ENCODE measurements at regions not wholly inside any gene's neighbourhood (a gene's known extent, or its start where the extent isn't known, plus 50 kb on each side); places are given as distances from the start of the nearest gene placed in this dataset.
A peak's percentile ranks its signal among the peaks of the same experiment; 100 is the strongest.

- Mint-ChIP-seq H3K36me3 (no peaks in the 10 kb centered on the region), H3K4me3 (no peak overlapping the region), H3K4me1 (peaks cover 0 to 4% (median 0%) of the 10 kb centered on the region in 7 donors), H3K27me3 (peaks cover 0 to 21% (median 4%) of the 10 kb centered on the region in 5 donors), H3K9me3 (peaks cover 0 to 5% (median 1%) of the 10 kb centered on the region in 11 donors), H3K27ac (no peak overlapping the region)
- DNase-seq (no peak), ATAC-seq (no peak)
- intact Hi-C loops (cut with micrococcal nuclease): no loop called here
- H3K27ac ChIP-seq (ENCODE audit: low read depth, low read length): no peak overlapping the region
- no peak overlapping the region for H3K4me3 ChIP-seq (ENCODE audit: low read length)
- H3K27me3 ChIP-seq (ENCODE audit: control insufficient read depth in 2 of 2, insufficient read depth in 2 of 2, low read length in 2 of 2): no peaks in the 10 kb centered on the region
- ChIA-PET CTCF (no interaction called here), POLR2A (no interaction called here)
- no peaks in the 10 kb centered on the region for H3K4me1 ChIP-seq (ENCODE audit: control insufficient read depth in 2 of 2, insufficient read depth in 2 of 2, low read length in 2 of 2)
- no peaks in the 10 kb centered on the region for H3K9me3 ChIP-seq (ENCODE audit: control insufficient read depth in 2 of 3, low read length in 3 of 3)
- no peaks in the 10 kb centered on the region for H3K36me3 ChIP-seq (ENCODE audit: control insufficient read depth in 2 of 3, insufficient read depth in 3 of 3, low read length in 3 of 3)
Observed at GRCh38 chr6:20263059-20263458, 50.8 kb upstream of the MBOAT1 start.

- Histone ChIP-seq H3K4me3 (ENCODE audit: low read length) (no peak overlapping the region), H3K27me3 (ENCODE audit: control insufficient read depth in 2 of 2, insufficient read depth in 2 of 2, low read length in 2 of 2) (no peaks in the 10 kb centered on the region), H3K36me3 (ENCODE audit: control insufficient read depth in 2 of 3, insufficient read depth in 3 of 3, low read length in 3 of 3) (no peaks in the 10 kb centered on the region), H3K9me3 (ENCODE audit: control insufficient read depth in 2 of 3, low read length in 3 of 3) (no peaks in the 10 kb centered on the region), H3K4me1 (ENCODE audit: control insufficient read depth in 2 of 2, insufficient read depth in 2 of 2, low read length in 2 of 2) (no peaks in the 10 kb centered on the region), H3K27ac (ENCODE audit: low read depth, low read length) (no peak overlapping the region)
- ChIA-PET POLR2A (no interaction called here), CTCF (no interaction called here)
- DNase-seq (no peak), ATAC-seq (no peak)
- H3K4me3 Mint-ChIP-seq: no peak overlapping the region
- intact Hi-C loops (cut with micrococcal nuclease): no loop called here
- peaks cover 0 to 5% (median 1%) of the 10 kb centered on the region in 11 donors for H3K9me3 Mint-ChIP-seq
- H3K4me1 Mint-ChIP-seq: peaks cover 0 to 4% (median 0%) of the 10 kb centered on the region in 7 donors
- H3K27me3 Mint-ChIP-seq: peaks cover 0 to 21% (median 4%) of the 10 kb centered on the region in 5 donors
- H3K36me3 Mint-ChIP-seq: no peaks in the 10 kb centered on the region
- H3K27ac Mint-ChIP-seq: no peak overlapping the region
Observed at GRCh38 chr6:20265842-20266241, 53.6 kb upstream of the MBOAT1 start.

- H3K36me3 Mint-ChIP-seq: no peaks in the 10 kb centered on the region
- peaks cover 0 to 5% (median 1%) of the 10 kb centered on the region in 11 donors for H3K9me3 Mint-ChIP-seq
- CTCF ChIA-PET: interaction anchor here (0.7 kb wide), 1 partner anchor 143 kb away, joined by 3 read pairs; no protein-coding TSS in a partner anchor
- no peaks in the 10 kb centered on the region for H3K27me3 ChIP-seq (ENCODE audit: control insufficient read depth in 2 of 2, insufficient read depth in 2 of 2, low read length in 2 of 2)
- H3K4me1 Mint-ChIP-seq: peaks cover 0 to 4% (median 0%) of the 10 kb centered on the region in 7 donors
- H3K4me3 Mint-ChIP-seq: no peak overlapping the region
- ATAC-seq: no peak
- intact Hi-C loops (cut with micrococcal nuclease): no loop called here
- H3K4me3 ChIP-seq (ENCODE audit: low read length): no peak overlapping the region
- H3K36me3 ChIP-seq (ENCODE audit: control insufficient read depth in 2 of 3, insufficient read depth in 3 of 3, low read length in 3 of 3): no peaks in the 10 kb centered on the region
- POLR2A ChIA-PET: no interaction called here
- no peaks in the 10 kb centered on the region for H3K4me1 ChIP-seq (ENCODE audit: control insufficient read depth in 2 of 2, insufficient read depth in 2 of 2, low read length in 2 of 2)
- no peaks in the 10 kb centered on the region for H3K9me3 ChIP-seq (ENCODE audit: control insufficient read depth in 2 of 3, low read length in 3 of 3)
- peak overlapping the region in 1 of 9 donors; percentile 21 for H3K27ac Mint-ChIP-seq
- H3K27me3 Mint-ChIP-seq: peaks cover 0 to 17% (median 4%) of the 10 kb centered on the region in 5 donors
- H3K27ac ChIP-seq (ENCODE audit: low read depth, low read length): no peak overlapping the region
- DNase-seq: no peak
Observed at GRCh38 chr6:20266851-20267608, 54.8 kb upstream of the MBOAT1 start.

GRCh38 chr6:20269181-20269580, 56.9 kb upstream of the MBOAT1 start:
- no peak for ATAC-seq
- Mint-ChIP-seq H3K36me3 (no peaks in the 10 kb centered on the region), H3K9me3 (peaks cover 0 to under 1% (median 0%) of the 10 kb centered on the region in 11 donors), H3K27me3 (peaks cover 0 to 10% (median 0%) of the 10 kb centered on the region in 5 donors), H3K4me1 (peaks cover 0 to 4% (median 0%) of the 10 kb centered on the region in 7 donors), H3K27ac (no peak overlapping the region), H3K4me3 (no peak overlapping the region)
- Histone ChIP-seq H3K4me1 (ENCODE audit: control insufficient read depth in 2 of 2, insufficient read depth in 2 of 2, low read length in 2 of 2) (no peaks in the 10 kb centered on the region), H3K9me3 (ENCODE audit: control insufficient read depth in 2 of 3, low read length in 3 of 3) (no peaks in the 10 kb centered on the region), H3K27ac (ENCODE audit: low read depth, low read length) (no peak overlapping the region), H3K27me3 (ENCODE audit: control insufficient read depth in 2 of 2, insufficient read depth in 2 of 2, low read length in 2 of 2) (no peaks in the 10 kb centered on the region), H3K4me3 (ENCODE audit: low read length) (no peak overlapping the region), H3K36me3 (ENCODE audit: control insufficient read depth in 2 of 3, insufficient read depth in 3 of 3, low read length in 3 of 3) (no peaks in the 10 kb centered on the region)
- no peak for DNase-seq
- ChIA-PET POLR2A (no interaction called here), CTCF (no interaction called here)
- intact Hi-C loops (cut with micrococcal nuclease): no loop called here

- POLR2A ChIA-PET: interaction anchor here (0.5 to 1.4 kb wide), 2 partner anchors 12 to 170 kb away, joined by 3 to 14 read pairs; no protein-coding TSS in a partner anchor
- Mint-ChIP-seq H3K4me1 (peaks cover 0 to 4% (median 0%) of the 10 kb centered on the region in 7 donors), H3K27ac (no peak overlapping the region), H3K9me3 (peaks cover 0 to 4% (median 0%) of the 10 kb centered on the region in 11 donors), H3K27me3 (peaks cover 0 to 4% (median 4%) of the 10 kb centered on the region in 5 donors), H3K36me3 (no peaks in the 10 kb centered on the region), H3K4me3 (no peak overlapping the region)
- no peaks in the 10 kb centered on the region for H3K36me3 ChIP-seq (ENCODE audit: control insufficient read depth in 2 of 3, insufficient read depth in 3 of 3, low read length in 3 of 3)
- H3K9me3 ChIP-seq (ENCODE audit: control insufficient read depth in 2 of 3, low read length in 3 of 3): no peaks in the 10 kb centered on the region
- no peak overlapping the region for H3K27ac ChIP-seq (ENCODE audit: low read depth, low read length)
- H3K4me1 ChIP-seq (ENCODE audit: control insufficient read depth in 2 of 2, insufficient read depth in 2 of 2, low read length in 2 of 2): no peaks in the 10 kb centered on the region
- H3K4me3 ChIP-seq (ENCODE audit: low read length): no peak overlapping the region
- intact Hi-C loops (cut with micrococcal nuclease): loop anchor here in 1 of 2 donors (10.0 kb wide), 1 partner anchor 147 kb away; no protein-coding TSS in a partner anchor
- ATAC-seq (no peak), DNase-seq (no peak)
- CTCF ChIA-PET: interaction anchor here (1.0 kb wide), 1 partner anchor 293 kb away, joined by 5 read pairs; no protein-coding TSS in a partner anchor
- H3K27me3 ChIP-seq (ENCODE audit: control insufficient read depth in 2 of 2, insufficient read depth in 2 of 2, low read length in 2 of 2): no peaks in the 10 kb centered on the region
Observed at GRCh38 chr6:20271818-20272217, 59.5 kb upstream of the MBOAT1 start.

- ChIA-PET CTCF (no interaction called here), POLR2A (interaction anchor here (0.6 kb wide), 1 partner anchor 247 kb away, joined by 4 read pairs; no protein-coding TSS in a partner anchor)
- no peaks in the 10 kb centered on the region for H3K4me1 Mint-ChIP-seq
- no peaks in the 10 kb centered on the region for H3K27me3 ChIP-seq (ENCODE audit: control insufficient read depth in 2 of 2, insufficient read depth in 2 of 2, low read length in 2 of 2)
- DNase-seq (no peak), ATAC-seq (no peak)
- no peaks in the 10 kb centered on the region for H3K36me3 Mint-ChIP-seq
- H3K4me3 ChIP-seq (ENCODE audit: low read length): no peak overlapping the region
- no peaks in the 10 kb centered on the region for H3K36me3 ChIP-seq (ENCODE audit: control insufficient read depth in 2 of 3, insufficient read depth in 3 of 3, low read length in 3 of 3)
- H3K27ac ChIP-seq (ENCODE audit: low read depth, low read length): no peak overlapping the region
- H3K9me3 ChIP-seq (ENCODE audit: control insufficient read depth in 2 of 3, low read length in 3 of 3): no peaks in the 10 kb centered on the region
- H3K4me1 ChIP-seq (ENCODE audit: control insufficient read depth in 2 of 2, insufficient read depth in 2 of 2, low read length in 2 of 2): no peaks in the 10 kb centered on the region
- intact Hi-C loops (cut with micrococcal nuclease): loop anchor here in 1 of 2 donors (10.0 kb wide), 1 partner anchor 149 kb away; no protein-coding TSS in a partner anchor
- peaks cover 0 to 4% (median 0%) of the 10 kb centered on the region in 11 donors for H3K9me3 Mint-ChIP-seq
- no peak overlapping the region for H3K4me3 Mint-ChIP-seq
- peaks cover 0 to 13% (median 8%) of the 10 kb centered on the region in 5 donors for H3K27me3 Mint-ChIP-seq
- no peak overlapping the region for H3K27ac Mint-ChIP-seq
Observed at GRCh38 chr6:20274137-20274536, 61.9 kb upstream of the MBOAT1 start.
